H9 (cell line): ENCODE measurements at regions not wholly inside any gene's neighbourhood (a gene's known extent, or its start where the extent isn't known, plus 50 kb on each side); places are given as distances from the start of the nearest gene placed in this dataset.

ENCODE experiments used
- DNase-seq: peaks from one replicate; pipeline ENCODE4 v3.0.0-alpha.2; 2017
- H2AFZ ChIP-seq: one replicate; pipeline ENCODE4 v1.6.1; 2013; ENCODE audit warnings: mild to moderate bottlenecking, low read length, control low read depth, moderate library complexity
- H2AK5ac ChIP-seq: 2 replicates; pipeline ENCODE4 v1.6.1; 2013; ENCODE audit warnings: low read length, control low read depth, mixed read lengths; ENCODE audit not compliant: insufficient read length
- H2BK120ac ChIP-seq: one replicate; pipeline ENCODE4 v1.6.1; 2013; ENCODE audit warnings: low read depth, mild to moderate bottlenecking, low read length, control low read depth, inconsistent platforms; ENCODE audit not compliant: poor library complexity, severe bottlenecking
- H2BK12ac ChIP-seq: 2 replicates; pipeline ENCODE4 v1.6.1; 2013; ENCODE audit warnings: low read length, control low read depth, mixed read lengths, low read depth; ENCODE audit not compliant: insufficient read length
- H2BK15ac ChIP-seq: 2 replicates; pipeline ENCODE4 v1.6.1; 2013; ENCODE audit warnings: low read depth, low read length, control low read depth
- H2BK20ac ChIP-seq: one replicate; pipeline ENCODE4 v1.6.1; 2013; ENCODE audit warnings: low read depth, mild to moderate bottlenecking, low read length, control low read depth, inconsistent platforms; ENCODE audit not compliant: poor library complexity, severe bottlenecking
- H2BK5ac ChIP-seq: 2 replicates; pipeline ENCODE4 v1.6.1; 2013; ENCODE audit warnings: low read length, control low read depth, mixed read lengths; ENCODE audit not compliant: insufficient read length
- H3K14ac ChIP-seq: 2 replicates; pipeline ENCODE4 v1.6.1; 2013; ENCODE audit warnings: low read length, control low read depth; ENCODE audit not compliant: insufficient read depth
- H3K18ac ChIP-seq: 2 replicates; pipeline ENCODE4 v1.6.1; 2013; ENCODE audit warnings: low read depth, mild to moderate bottlenecking, mixed read lengths, low read length, control low read depth; ENCODE audit not compliant: insufficient read length
- H3K23ac ChIP-seq: 2 replicates; pipeline ENCODE4 v1.6.1; 2013; ENCODE audit warnings: low read length, control low read depth, mixed read lengths, low read depth; ENCODE audit not compliant: insufficient read length
- H3K23me2 ChIP-seq: 2 replicates; pipeline ENCODE4 v1.6.1; 2013; ENCODE audit warnings: low read depth, mild to moderate bottlenecking, mixed read lengths, low read length, control low read depth; ENCODE audit not compliant: insufficient read length, poor library complexity, severe bottlenecking
- H3K27ac ChIP-seq: 2 replicates; pipeline ENCODE4 v1.5.1; 2013; ENCODE audit warnings: low read length, control low read depth, mixed read lengths, low read depth; ENCODE audit not compliant: insufficient read length
- H3K27me3 ChIP-seq: 2 replicates; pipeline ENCODE4 v1.6.1; 2013; ENCODE audit warnings: low read length, control low read depth, inconsistent platforms; ENCODE audit not compliant: insufficient read depth
- H3K4ac ChIP-seq: 2 replicates; pipeline ENCODE4 v1.6.1; 2013; ENCODE audit warnings: low read depth, mild to moderate bottlenecking, control low read depth, inconsistent platforms, low read length, moderate library complexity
- H3K4me1 ChIP-seq: 2 replicates; pipeline ENCODE4 v1.6.1; 2013; ENCODE audit warnings: low read length, control low read depth, inconsistent platforms; ENCODE audit not compliant: insufficient read depth
- H3K4me2 ChIP-seq: 2 replicates; pipeline ENCODE4 v1.6.1; 2013; ENCODE audit warnings: low read length, control low read depth, mixed read lengths; ENCODE audit not compliant: insufficient read length, insufficient read depth
- H3K56ac ChIP-seq: 2 replicates; pipeline ENCODE4 v1.6.1; 2013; ENCODE audit warnings: low read depth, mild to moderate bottlenecking, mixed read lengths, low read length, control low read depth; ENCODE audit not compliant: insufficient read length
- H3K79me1 ChIP-seq: 2 replicates; pipeline ENCODE4 v1.6.1; 2013; ENCODE audit warnings: low read depth, mild to moderate bottlenecking, moderate library complexity, low read length, control low read depth, inconsistent platforms; ENCODE audit not compliant: insufficient read depth, poor library complexity, severe bottlenecking
- H3K79me2 ChIP-seq: 2 replicates; pipeline ENCODE4 v1.6.1; 2013; ENCODE audit warnings: low read length, control low read depth, inconsistent platforms; ENCODE audit not compliant: insufficient read depth
- H3K9ac ChIP-seq: 2 replicates; pipeline ENCODE4 v1.6.1; 2013; ENCODE audit warnings: low read length, control low read depth, mixed read lengths; ENCODE audit not compliant: insufficient read length; ENCODE audit errors: extremely low read depth
- H3K9me3 ChIP-seq: one replicate; pipeline ENCODE4 v1.6.1; 2013; ENCODE audit warnings: low read depth, low read length, inconsistent platforms; ENCODE audit not compliant: control insufficient read depth
- H3T11ph ChIP-seq: one replicate; pipeline ENCODE4 v1.6.1; 2013; ENCODE audit warnings: mild to moderate bottlenecking, low read length, control low read depth, inconsistent platforms
- H4K20me1 ChIP-seq: one replicate; pipeline ENCODE4 v1.6.1; 2013; ENCODE audit not compliant: control insufficient read depth, insufficient read length, insufficient read depth
- H4K5ac ChIP-seq: 2 replicates; pipeline ENCODE4 v1.6.1; 2013; ENCODE audit warnings: low read depth, mild to moderate bottlenecking, mixed read lengths, low read length, control low read depth; ENCODE audit not compliant: insufficient read length
- H4K8ac ChIP-seq: replicated peaks from 2 replicates; pipeline ENCODE4 v1.6.1; 2013; ENCODE audit warnings: low read length, control low read depth, mixed read lengths, low read depth; ENCODE audit not compliant: insufficient read length
- H4K91ac ChIP-seq: 2 replicates; pipeline ENCODE4 v1.6.1; 2013; ENCODE audit warnings: low read depth, mild to moderate bottlenecking, moderate library complexity, mixed read lengths, low read length, control low read depth; ENCODE audit not compliant: insufficient read length
- H3K27ac Mint-ChIP-seq, 3 experiments: 2 replicates in 2 of 3; 3 replicates in 1 of 3; pipeline ENCODE4 v1.8.0; 2020 to 2021; ENCODE audit warnings: mixed read lengths in 3 of 3, mild to moderate bottlenecking in 1 of 3, moderate library complexity in 1 of 3
- H3K27me3 Mint-ChIP-seq: 2 replicates; pipeline ENCODE4 v1.8.0; 2021; ENCODE audit warnings: low read depth, mild to moderate bottlenecking, moderate library complexity, mixed read lengths
- H3K36me3 Mint-ChIP-seq, 3 experiments: 2 replicates in 2 of 3; 3 replicates in 1 of 3; pipeline ENCODE4 v1.8.0; 2020 to 2021; ENCODE audit warnings: low read depth in 3 of 3, mixed read lengths in 3 of 3; ENCODE audit not compliant: insufficient read depth in 1 of 3
- H3K4me1 Mint-ChIP-seq, 2 experiments: 2 replicates each; pipeline ENCODE4 v1.8.0; 2020; ENCODE audit warnings: mixed read lengths in 2 of 2
- H3K4me3 Mint-ChIP-seq, 2 experiments: 2 replicates in 1 of 2; 3 replicates in 1 of 2; pipeline ENCODE4 v1.8.0; 2020 to 2021; ENCODE audit warnings: mild to moderate bottlenecking in 2 of 2, mixed read lengths in 2 of 2, moderate library complexity in 1 of 2
- H3K9me3 Mint-ChIP-seq, 2 experiments: 2 replicates in 1 of 2; 3 replicates in 1 of 2; pipeline ENCODE4 v1.8.0; 2020; ENCODE audit warnings: mild to moderate bottlenecking in 2 of 2, mixed read lengths in 2 of 2, moderate library complexity in 1 of 2
- WGBS: extraction: QIAGEN DNeasy Blood & Tissue Kit; methylation state at CpG from one replicate; pipeline ENCODE4 v1.1.7; 2013; ENCODE audit warnings: missing lambda C conversion rate, low lambda C conversion rate, mixed read lengths; ENCODE audit not compliant: insufficient read length; ENCODE audit errors: extremely low coverage; 5-methylcytosine and 5-hydroxymethylcytosine counted together
- TF ChIP-seq, protein P1 (sequence below): fragments of 200-600 bp; sonication (generic); conservative IDR thresholded peaks from 3 replicates; pipeline ENCODE4 v1.8.0; 2021; ENCODE audit warnings: antibody characterized with exemption, mild to moderate bottlenecking

DNA sequence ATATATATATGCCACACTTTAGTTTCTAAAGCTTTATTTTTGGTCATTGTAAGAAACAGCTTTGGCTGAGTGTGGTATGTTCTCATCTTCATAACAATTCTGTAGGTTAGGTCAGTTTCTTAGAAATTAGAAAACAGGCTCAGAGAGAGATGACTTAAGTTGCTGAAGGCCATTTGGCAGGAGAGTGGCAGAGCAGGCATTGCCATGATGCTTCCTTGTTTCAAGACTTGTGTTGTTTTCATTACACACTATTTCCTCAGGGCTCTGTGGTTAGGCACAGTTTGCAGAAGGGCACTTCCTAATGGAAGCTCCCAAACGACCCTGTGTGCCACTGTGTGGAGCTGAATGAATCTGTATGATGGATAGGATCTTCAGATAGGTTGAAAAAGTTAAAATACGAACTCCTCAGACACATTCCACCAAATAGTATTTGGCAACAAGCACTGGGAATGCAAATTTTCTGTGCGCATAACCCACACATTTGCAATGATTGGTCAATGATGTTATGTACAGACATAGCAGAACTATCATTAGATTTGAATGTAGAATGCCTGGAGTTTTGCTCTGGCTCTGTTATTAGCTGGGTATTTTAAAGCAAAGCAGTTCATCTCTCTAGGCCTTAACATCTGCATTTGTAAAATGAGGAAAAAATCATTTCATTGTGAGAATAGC lies 274.3 kb upstream of the HS3ST1 start:
- H3K9me3 Mint-ChIP-seq: peaks cover 5% of the 10 kb centered on the region in 2 experiments
- peaks cover 5% of the 10 kb centered on the region in 3 experiments; a peak in 6 of 7 replicates for H3K36me3 Mint-ChIP-seq
- Histone ChIP-seq H2BK120ac (no peak overlapping the region), H4K20me1 (no peaks in the 10 kb centered on the region), H3K27me3 (no peaks in the 10 kb centered on the region), H3K79me1 (no peaks in the 10 kb centered on the region), H3K9ac (no peak overlapping the region), H3K14ac (no peak overlapping the region), H3T11ph (no peak overlapping the region), H3K4me1 (no peaks in the 10 kb centered on the region), H3K79me2 (no peaks in the 10 kb centered on the region), H4K91ac (no peak overlapping the region), H3K18ac (no peak overlapping the region), H4K5ac (no peak overlapping the region), H3K23me2 (no peaks in the 10 kb centered on the region), H2BK15ac (no peak overlapping the region), H2BK20ac (no peak overlapping the region), H3K27ac (no peak overlapping the region), H3K56ac (no peak overlapping the region), H3K23ac (no peak overlapping the region), H2AK5ac (no peak overlapping the region), H3K9me3 (no peaks in the 10 kb centered on the region), H3K4me2 (no peak overlapping the region), H2AFZ (no peak overlapping the region), H3K4ac (no peak overlapping the region), H2BK12ac (no peak overlapping the region), H2BK5ac (no peak overlapping the region), H4K8ac (no peak overlapping the region)
- WGBS: no CpG with 5 or more reads among the region's 3 CpGs
- H3K4me1 Mint-ChIP-seq: 0 out of 4 replicates have a peak, but pooled peaks cover 0 to 2% of the 10 kb centered on the region in 2 experiments
- no peak overlapping the region for H3K27ac Mint-ChIP-seq
- H3K4me3 Mint-ChIP-seq: no peak overlapping the region
- H3K27me3 Mint-ChIP-seq: no peaks in the 10 kb centered on the region
- TF ChIP-seq, protein P1, sequence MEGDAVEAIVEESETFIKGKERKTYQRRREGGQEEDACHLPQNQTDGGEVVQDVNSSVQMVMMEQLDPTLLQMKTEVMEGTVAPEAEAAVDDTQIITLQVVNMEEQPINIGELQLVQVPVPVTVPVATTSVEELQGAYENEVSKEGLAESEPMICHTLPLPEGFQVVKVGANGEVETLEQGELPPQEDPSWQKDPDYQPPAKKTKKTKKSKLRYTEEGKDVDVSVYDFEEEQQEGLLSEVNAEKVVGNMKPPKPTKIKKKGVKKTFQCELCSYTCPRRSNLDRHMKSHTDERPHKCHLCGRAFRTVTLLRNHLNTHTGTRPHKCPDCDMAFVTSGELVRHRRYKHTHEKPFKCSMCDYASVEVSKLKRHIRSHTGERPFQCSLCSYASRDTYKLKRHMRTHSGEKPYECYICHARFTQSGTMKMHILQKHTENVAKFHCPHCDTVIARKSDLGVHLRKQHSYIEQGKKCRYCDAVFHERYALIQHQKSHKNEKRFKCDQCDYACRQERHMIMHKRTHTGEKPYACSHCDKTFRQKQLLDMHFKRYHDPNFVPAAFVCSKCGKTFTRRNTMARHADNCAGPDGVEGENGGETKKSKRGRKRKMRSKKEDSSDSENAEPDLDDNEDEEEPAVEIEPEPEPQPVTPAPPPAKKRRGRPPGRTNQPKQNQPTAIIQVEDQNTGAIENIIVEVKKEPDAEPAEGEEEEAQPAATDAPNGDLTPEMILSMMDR: no peak
- DNase-seq: no peak
